Cardiac fibroblast (primary cell): ENCODE measurements at regions not wholly inside any gene's neighbourhood (a gene's known extent, or its start where the extent isn't known, plus 50 kb on each side); places are given as distances from the start of the nearest gene placed in this dataset.

Experiments
- DNase-seq, 2 donors: peaks; one replicate each; pipeline versions ENCODE4 v3.0.0 to v3.0.0-alpha.2; 2010; ENCODE audit warnings: low read depth in 2 of 2
- H3K4me3 ChIP-seq, 2 donors: replicated peaks in 1 of 2; 1 replicate in 1 of 2; 2 replicates in 1 of 2; pipeline ENCODE4 v1.5.1; 2011; ENCODE audit warnings: low read depth in 2 of 2, low read length in 2 of 2, mild to moderate bottlenecking in 2 of 2, moderate library complexity in 1 of 2
- TF ChIP-seq, protein P1 (sequence below): IDR thresholded peaks from one replicate; pipeline ENCODE4 v1.5.1; 2011; ENCODE audit warnings: low read depth, mild to moderate bottlenecking, low read length, inconsistent platforms

DNA sequence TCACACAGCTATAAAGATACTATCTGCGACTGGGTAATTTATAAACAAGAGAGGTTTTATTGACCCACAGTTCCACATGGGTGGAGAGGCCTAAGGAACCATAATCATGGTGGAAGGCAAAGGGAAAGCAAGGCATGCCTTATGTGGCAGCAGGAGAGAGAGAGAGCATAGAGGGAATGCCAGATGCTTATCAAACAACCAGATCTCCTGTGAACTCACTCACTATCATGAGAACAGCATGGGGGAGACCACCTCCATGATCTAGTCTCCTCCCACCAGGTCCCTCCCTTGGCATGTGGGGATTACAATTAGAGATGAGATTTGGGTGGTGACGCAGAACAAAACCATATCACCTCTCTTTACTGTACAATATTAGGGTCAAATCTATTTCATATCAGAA lies 1101.6 kb upstream of the RAG2 start:
- TF ChIP-seq, protein P1, sequence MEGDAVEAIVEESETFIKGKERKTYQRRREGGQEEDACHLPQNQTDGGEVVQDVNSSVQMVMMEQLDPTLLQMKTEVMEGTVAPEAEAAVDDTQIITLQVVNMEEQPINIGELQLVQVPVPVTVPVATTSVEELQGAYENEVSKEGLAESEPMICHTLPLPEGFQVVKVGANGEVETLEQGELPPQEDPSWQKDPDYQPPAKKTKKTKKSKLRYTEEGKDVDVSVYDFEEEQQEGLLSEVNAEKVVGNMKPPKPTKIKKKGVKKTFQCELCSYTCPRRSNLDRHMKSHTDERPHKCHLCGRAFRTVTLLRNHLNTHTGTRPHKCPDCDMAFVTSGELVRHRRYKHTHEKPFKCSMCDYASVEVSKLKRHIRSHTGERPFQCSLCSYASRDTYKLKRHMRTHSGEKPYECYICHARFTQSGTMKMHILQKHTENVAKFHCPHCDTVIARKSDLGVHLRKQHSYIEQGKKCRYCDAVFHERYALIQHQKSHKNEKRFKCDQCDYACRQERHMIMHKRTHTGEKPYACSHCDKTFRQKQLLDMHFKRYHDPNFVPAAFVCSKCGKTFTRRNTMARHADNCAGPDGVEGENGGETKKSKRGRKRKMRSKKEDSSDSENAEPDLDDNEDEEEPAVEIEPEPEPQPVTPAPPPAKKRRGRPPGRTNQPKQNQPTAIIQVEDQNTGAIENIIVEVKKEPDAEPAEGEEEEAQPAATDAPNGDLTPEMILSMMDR, result no peak
- DNase-seq, result no peak
- no peak overlapping the region for H3K4me3 ChIP-seq

DNA sequence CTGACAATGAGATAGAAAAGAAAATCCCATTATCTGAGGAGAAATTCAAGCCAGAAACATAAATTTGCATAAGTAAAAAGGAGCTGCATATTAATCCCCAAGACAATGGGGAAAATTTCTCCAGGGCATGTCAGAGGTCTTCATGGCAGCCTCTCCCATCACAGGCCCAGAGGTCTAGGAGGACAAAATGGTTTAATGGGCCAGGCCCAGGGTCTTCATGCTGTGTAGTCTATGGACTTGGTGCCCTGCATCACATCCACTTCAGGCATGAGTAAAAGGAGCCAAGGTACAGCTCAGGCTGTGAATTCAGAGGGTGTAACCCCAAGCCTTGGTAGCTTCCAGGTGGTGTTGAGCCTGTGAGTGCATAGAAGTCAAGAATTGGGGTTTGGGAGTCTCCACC lies 1097.2 kb upstream of the RAG2 start:
- no peak for DNase-seq
- TF ChIP-seq, protein P1, result no peak

DNA sequence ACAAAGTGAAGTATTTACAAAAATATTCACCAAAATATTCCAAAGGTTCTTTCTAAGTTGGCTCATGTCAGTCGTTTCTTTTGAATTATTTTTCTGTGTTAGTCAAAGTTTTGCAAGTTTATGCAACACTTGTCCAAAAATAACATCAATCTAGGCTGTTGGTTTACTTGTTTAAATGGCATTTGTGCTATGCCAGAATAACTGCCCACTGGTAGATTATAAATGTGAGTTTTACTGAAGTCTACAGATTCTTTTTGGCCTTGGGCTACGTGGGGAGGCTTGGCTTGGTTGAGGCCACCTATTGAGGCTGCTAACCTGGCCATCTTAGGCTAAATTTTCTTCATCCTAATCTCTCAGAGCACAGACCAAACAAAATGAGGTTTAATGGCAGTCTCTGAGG lies 1091.9 kb upstream of the RAG2 start:
- H3K4me3 ChIP-seq, result no peak overlapping the region
- TF ChIP-seq, protein P1, result no peak
- peak; percentile 6 to 13 for DNase-seq

More for the DNA sequence above, 1097.2 kb upstream of the RAG2 start:
- no peak overlapping the region for H3K4me3 ChIP-seq

DNA sequence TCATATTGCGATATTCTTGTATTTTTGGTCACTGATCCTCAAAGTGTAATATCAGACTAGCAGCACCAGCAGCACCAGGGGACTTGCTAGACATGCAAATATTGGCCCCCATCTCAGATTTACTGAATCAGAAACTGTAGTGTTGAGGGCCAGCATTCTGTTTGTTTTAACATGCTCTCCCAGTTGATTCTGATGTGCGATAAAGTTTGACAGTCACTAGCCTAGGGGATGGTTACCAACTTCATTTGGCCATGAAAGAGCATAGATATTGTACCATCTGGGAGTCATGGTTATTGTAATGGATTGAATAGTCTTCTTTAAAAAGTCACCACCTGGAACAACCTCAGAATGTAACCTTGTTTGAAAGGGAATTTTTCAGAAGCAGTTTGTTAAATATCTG lies 1090.4 kb upstream of the RAG2 start:
- TF ChIP-seq, protein P1, result no peak
- no peak overlapping the region for H3K4me3 ChIP-seq
- no peak for DNase-seq

DNA sequence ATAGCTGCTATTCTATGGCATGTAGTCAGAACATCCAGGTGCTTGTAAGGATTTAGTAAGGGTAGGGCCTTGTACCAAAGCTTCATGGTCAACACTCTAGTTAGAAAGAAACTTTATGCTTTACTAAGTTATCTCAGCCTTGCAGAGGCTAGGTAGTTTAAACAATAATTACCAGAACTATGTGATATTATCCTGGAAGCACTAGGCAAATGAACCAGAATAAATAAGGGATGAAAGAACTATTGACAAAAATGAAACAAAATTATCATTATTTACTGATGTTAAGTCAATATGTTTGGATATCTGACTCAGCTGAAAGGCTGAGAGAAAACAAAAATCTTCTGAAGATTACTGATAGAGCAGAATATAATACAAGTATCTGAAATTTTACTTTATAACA lies 1089.1 kb upstream of the RAG2 start:
- TF ChIP-seq, protein P1, result no peak
- DNase-seq, result no peak
- no peak overlapping the region for H3K4me3 ChIP-seq

DNA sequence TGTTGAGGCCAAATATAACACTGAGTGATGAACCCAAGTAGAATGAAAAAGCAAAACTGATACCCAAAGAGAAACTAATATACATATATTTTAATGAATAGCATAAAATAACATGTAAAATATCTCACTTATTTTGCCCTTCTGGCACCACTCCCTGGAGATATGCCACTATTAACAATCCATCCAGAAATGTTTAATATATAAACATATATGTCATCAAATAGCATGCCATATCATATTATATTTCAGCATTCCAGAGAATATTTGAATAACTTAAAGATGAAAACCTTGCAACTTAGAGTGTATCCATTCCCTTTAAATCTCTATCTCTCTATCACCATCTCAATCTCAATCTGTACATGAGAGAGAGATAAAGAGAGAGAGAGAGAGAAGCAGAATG lies 1073.3 kb upstream of the RAG2 start:
- H3K4me3 ChIP-seq, result no peak overlapping the region
- no peak for DNase-seq
- TF ChIP-seq, protein P1, result no peak

DNA sequence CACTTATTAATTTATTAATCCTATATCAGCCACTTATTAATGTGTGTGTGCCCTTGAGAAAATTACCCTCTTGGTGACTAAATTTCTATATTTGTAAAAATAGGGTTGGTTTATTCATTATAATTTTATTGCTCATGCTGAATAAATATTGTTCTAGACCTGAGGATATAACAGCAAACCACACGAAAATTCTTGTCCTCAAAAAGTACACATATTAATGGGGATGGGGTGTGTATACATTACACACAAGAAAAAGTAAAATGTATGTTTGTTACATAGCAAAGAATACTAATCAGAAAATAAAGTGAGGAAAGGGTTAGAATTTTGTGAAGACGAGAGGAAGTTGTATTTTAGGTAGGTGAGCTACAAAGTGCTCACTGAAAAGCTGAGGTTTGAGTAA lies 1068.9 kb upstream of the RAG2 start:
- H3K4me3 ChIP-seq, result no peak overlapping the region
- TF ChIP-seq, protein P1, result no peak
- no peak for DNase-seq
